ENCODE measurements at regions not wholly inside any gene's neighbourhood (a gene's known extent, or its start where the extent isn't known, plus 50 kb on each side); places are given as distances from the start of the nearest gene placed in this dataset.

DNA sequence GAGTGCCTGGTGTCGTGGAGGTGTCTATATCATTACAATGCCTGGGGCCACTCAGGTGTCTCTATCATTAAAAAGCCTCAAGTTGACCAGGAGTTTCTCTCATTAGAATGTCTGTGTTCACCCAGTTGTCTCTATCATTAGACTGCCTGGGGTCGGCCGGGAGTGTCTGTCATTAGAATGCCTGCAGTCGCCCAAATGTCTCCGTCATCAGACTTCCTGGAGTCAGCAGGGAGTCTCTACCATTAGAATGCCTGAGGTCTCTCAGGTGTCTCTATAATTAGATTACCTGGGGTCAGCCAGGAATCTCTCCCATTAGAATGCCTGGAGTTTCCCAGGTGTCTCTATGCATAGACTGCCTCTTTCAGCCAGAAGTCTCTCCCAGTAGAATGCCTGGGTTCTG is 1477.6 kb downstream of the UQCRFS1 start:
- TF ChIP-seq EZH2 (IDR thresholded peaks at IDR 0.05; ENCODE audit: borderline replicate concordance, control insufficient read depth, low read depth, low read length) (no peak), ZBED1 (IDR thresholded peaks at IDR 0.05; ENCODE audit: borderline replicate concordance) (no peak), MXI1 (IDR thresholded peaks at IDR 0.05; ENCODE audit: low read depth, low read length) (no peak), NFIC (IDR thresholded peaks at IDR 0.05; ENCODE audit: low read depth, low read length) (no peak), SMARCA5 (IDR thresholded peaks at IDR 0.05) (no peak), SMC3 (IDR thresholded peaks at IDR 0.05; ENCODE audit: borderline replicate concordance, low read length) (no peak)
- TF ChIP-seq, protein P1, sequence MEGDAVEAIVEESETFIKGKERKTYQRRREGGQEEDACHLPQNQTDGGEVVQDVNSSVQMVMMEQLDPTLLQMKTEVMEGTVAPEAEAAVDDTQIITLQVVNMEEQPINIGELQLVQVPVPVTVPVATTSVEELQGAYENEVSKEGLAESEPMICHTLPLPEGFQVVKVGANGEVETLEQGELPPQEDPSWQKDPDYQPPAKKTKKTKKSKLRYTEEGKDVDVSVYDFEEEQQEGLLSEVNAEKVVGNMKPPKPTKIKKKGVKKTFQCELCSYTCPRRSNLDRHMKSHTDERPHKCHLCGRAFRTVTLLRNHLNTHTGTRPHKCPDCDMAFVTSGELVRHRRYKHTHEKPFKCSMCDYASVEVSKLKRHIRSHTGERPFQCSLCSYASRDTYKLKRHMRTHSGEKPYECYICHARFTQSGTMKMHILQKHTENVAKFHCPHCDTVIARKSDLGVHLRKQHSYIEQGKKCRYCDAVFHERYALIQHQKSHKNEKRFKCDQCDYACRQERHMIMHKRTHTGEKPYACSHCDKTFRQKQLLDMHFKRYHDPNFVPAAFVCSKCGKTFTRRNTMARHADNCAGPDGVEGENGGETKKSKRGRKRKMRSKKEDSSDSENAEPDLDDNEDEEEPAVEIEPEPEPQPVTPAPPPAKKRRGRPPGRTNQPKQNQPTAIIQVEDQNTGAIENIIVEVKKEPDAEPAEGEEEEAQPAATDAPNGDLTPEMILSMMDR (IDR thresholded peaks at IDR 0.05 in 2 of 3, conservative IDR thresholded peaks at IDR 0.05 in 1 of 3; ENCODE audit: control insufficient read depth in 2 of 3, extremely low read depth in 1 of 3, insufficient read depth in 1 of 3, low read depth in 3 of 3, low read length in 3 of 3) = no peak
- TF ChIP-seq, protein P2, sequence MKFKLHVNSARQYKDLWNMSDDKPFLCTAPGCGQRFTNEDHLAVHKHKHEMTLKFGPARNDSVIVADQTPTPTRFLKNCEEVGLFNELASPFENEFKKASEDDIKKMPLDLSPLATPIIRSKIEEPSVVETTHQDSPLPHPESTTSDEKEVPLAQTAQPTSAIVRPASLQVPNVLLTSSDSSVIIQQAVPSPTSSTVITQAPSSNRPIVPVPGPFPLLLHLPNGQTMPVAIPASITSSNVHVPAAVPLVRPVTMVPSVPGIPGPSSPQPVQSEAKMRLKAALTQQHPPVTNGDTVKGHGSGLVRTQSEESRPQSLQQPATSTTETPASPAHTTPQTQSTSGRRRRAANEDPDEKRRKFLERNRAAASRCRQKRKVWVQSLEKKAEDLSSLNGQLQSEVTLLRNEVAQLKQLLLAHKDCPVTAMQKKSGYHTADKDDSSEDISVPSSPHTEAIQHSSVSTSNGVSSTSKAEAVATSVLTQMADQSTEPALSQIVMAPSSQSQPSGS (IDR thresholded peaks at IDR 0.05; ENCODE audit: low read length) = no peak
